ENCODE measurements at regions not wholly inside any gene's neighbourhood (a gene's known extent, or its start where the extent isn't known, plus 50 kb on each side); places are given as distances from the start of the nearest gene placed in this dataset.

- no peak for DNase-seq (ENCODE audit: low read depth)
- H3K4me3 ChIP-seq (ENCODE audit: low read depth, low read length) = no peak overlapping the region
- TF ChIP-seq CTCF (conservative IDR thresholded peaks at IDR 0.05; ENCODE audit: low read depth, low read length) = no peak
Measured at GRCh38 chr2:19762959-19763605, 138.7 kb downstream of the TTC32 start.

DNA sequence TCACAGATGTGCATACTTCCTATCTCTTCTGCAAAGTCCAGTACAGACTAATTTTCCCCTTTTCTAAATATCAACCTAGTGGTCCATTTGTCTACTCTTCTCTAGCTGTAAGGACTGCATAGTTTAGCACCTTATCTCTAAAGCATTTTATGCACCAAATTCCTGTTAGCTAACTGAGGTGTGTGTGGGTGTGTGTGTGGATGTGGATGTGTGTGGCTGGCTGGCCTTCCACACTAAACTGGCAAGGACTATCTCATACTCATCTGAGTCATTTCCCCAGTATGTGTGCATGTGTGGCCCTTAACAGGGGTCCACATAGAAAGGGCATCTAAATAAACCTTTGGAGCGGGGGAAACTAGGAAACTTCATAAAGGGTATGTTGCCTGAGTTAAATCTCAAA is 139.6 kb downstream of the TTC32 start:
- no peak overlapping the region for H3K4me3 ChIP-seq (ENCODE audit: low read depth, low read length)
- DNase-seq (ENCODE audit: low read depth) = peak; percentile 64
- TF ChIP-seq CTCF (conservative IDR thresholded peaks at IDR 0.05; ENCODE audit: low read depth, low read length) = no peak

- no peak for TF ChIP-seq CTCF (conservative IDR thresholded peaks at IDR 0.05; ENCODE audit: low read depth, low read length)
- H3K4me3 ChIP-seq (ENCODE audit: low read depth, low read length) = no peak overlapping the region
- DNase-seq (ENCODE audit: low read depth) = no peak
Measured at GRCh38 chr2:19759880-19760279, 141.9 kb downstream of the TTC32 start.

- no peak overlapping the region for H3K4me3 ChIP-seq (ENCODE audit: low read depth, low read length)
- TF ChIP-seq CTCF (conservative IDR thresholded peaks at IDR 0.05; ENCODE audit: low read depth, low read length) = no peak
- no peak for DNase-seq (ENCODE audit: low read depth)
Measured at GRCh38 chr2:19758658-19759057, 143.1 kb downstream of the TTC32 start.

DNA sequence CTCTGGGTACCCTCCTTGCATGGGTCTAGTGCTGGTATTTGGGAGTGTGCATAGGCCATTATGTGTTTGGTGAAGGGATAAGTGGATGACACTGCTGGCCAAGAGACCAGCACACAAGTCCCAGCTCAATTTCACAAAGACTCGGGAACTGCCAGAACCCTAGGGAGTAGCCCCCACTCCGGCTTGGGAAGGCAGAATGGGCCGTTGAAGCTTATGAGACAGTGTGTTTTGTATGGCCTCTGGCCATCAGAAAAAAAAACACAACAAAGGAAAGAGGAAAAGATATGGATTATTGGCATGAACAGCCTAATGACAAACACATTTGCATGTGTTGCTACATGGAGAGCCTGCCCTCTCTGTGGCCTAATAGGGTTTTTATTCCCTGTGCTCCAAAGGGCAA is 144.2 kb downstream of the TTC32 start:
- TF ChIP-seq CTCF (conservative IDR thresholded peaks at IDR 0.05; ENCODE audit: low read depth, low read length) = no peak
- no peak for DNase-seq (ENCODE audit: low read depth)

GRCh38 chr2:19754907-19755306 is 146.9 kb downstream of the TTC32 start:
- DNase-seq (ENCODE audit: low read depth) = no peak
- TF ChIP-seq CTCF (conservative IDR thresholded peaks at IDR 0.05; ENCODE audit: low read depth, low read length) = no peak
- no peak overlapping the region for H3K4me3 ChIP-seq (ENCODE audit: low read depth, low read length)

More for the DNA sequence above, 144.2 kb downstream of the TTC32 start:
- H3K4me3 ChIP-seq (ENCODE audit: low read depth, low read length) = no peak overlapping the region

DNA sequence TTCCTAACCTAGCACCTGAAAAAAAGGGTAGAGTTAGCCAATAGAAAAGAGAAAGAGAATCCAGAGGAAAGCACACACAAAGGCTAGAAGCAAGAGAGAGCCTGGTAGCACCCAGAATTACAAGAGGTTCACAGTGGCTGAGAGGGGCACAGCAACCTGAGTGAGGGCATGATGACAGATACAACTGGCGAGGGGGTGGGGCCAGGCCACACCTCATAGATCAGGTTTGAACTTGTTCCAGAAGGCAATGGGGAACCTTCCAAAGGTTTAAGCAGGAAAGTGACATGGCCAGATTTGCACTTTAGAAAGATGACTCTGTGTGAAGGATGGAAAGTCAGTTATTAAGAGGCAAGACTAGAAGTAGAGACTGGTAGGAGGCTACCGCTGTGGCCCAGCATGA is 148.0 kb downstream of the TTC32 start:
- no peak for TF ChIP-seq CTCF (conservative IDR thresholded peaks at IDR 0.05; ENCODE audit: low read depth, low read length)
- no peak for DNase-seq (ENCODE audit: low read depth)
- H3K4me3 ChIP-seq (ENCODE audit: low read depth, low read length) = no peak overlapping the region

All from choroid plexus epithelial cell (primary cell).